Esophagus muscularis mucosa (tissue), 4 donors: ENCODE measurements at regions not wholly inside any gene's neighbourhood (a gene's known extent, or its start where the extent isn't known, plus 50 kb on each side); places are given as distances from the start of the nearest gene placed in this dataset.
A peak's percentile ranks its signal among the peaks of the same experiment; 100 is the strongest.

Experiments used
- DNase-seq: peaks from one replicate; pipeline ENCODE4 v3.0.0-alpha.2; 2017; ENCODE audit errors: extremely low spot score
- H3K27ac ChIP-seq, 4 donors: fragments of 200-600 bp; sonication (generic); replicated peaks in 1 of 4; 1 replicate in 3 of 4; 2 replicates in 1 of 4; pipeline ENCODE4 v1.5.1; 2016 to 2019; ENCODE audit warnings: mild to moderate bottlenecking in 1 of 4
- H3K27me3 ChIP-seq, 4 donors: fragments of 200-600 bp; sonication (generic); one replicate each; pipeline versions ENCODE4 v1.5.1 to v1.6.0; 2016 to 2019
- H3K36me3 ChIP-seq, 4 donors: fragments of 200-600 bp; sonication (generic); one replicate each; pipeline ENCODE4 v1.5.1; 2016 to 2019
- H3K4me1 ChIP-seq, 4 donors: fragments of 200-600 bp; sonication (generic); one replicate each; pipeline ENCODE4 v1.5.1; 2016 to 2019
- H3K4me3 ChIP-seq, 4 donors: fragments of 200-600 bp; sonication (generic); 1 replicate in 2 of 4; 2 replicates in 2 of 4; pipeline ENCODE4 v1.5.1; 2016 to 2019; ENCODE audit warnings: mild to moderate bottlenecking in 4 of 4, moderate library complexity in 1 of 4
- H3K9me3 ChIP-seq, 4 donors: fragments of 200-600 bp; sonication (generic); 1 replicate in 3 of 4; 2 replicates in 1 of 4; pipeline ENCODE4 v1.5.1; 2016 to 2019
- CTCF ChIP-seq, 3 experiments: fragments of 200-600 bp in 2 of 3; fragments of 450-650 bp in 1 of 3; sonication (generic) in 2 of 3; IDR thresholded peaks; one replicate each; pipeline ENCODE4 v1.5.1; 2017 to 2019; ENCODE audit warnings: antibody characterized with exemption in 3 of 3, mild to moderate bottlenecking in 2 of 3, moderate library complexity in 1 of 3
- EP300 ChIP-seq: sonication (generic); formaldehyde crosslinking; IDR thresholded peaks from one replicate; pipeline ENCODE4 v1.6.1; 2017; ENCODE audit warnings: antibody characterized with exemption
- POLR2A ChIP-seq: fragments of 450-650 bp; IDR thresholded peaks from one replicate; pipeline ENCODE4 v1.6.1; 2017; ENCODE audit warnings: antibody characterized with exemption, moderate library complexity, mild to moderate bottlenecking, low read depth
- POLR2AphosphoS5 ChIP-seq, 2 donors: sonication (generic); formaldehyde crosslinking; IDR thresholded peaks; one replicate each; pipeline ENCODE4 v1.6.1; 2017; ENCODE audit warnings: antibody characterized with exemption in 2 of 2
- WGBS: methylation state at CpG from one replicate; pipeline ENCODE4 v1.1.5; 2018; 5-methylcytosine and 5-hydroxymethylcytosine counted together
- intact Hi-C: fragments of 100-400 bp; cut with DNase I; formaldehyde crosslinking; loops from one replicate; pipeline ENCODE4 v1.15.1; 2023

- TF ChIP-seq CTCF (IDR thresholded peaks at IDR 0.05) (no peak), EP300 (no peak), POLR2AphosphoS5 (IDR thresholded peaks at IDR 0.05) (no peak), POLR2A (no peak)
- Histone ChIP-seq H3K4me1 (peaks cover 0 to 11% (median 7%) of the 10 kb centered on the region in 4 donors), H3K4me3 (no peak overlapping the region), H3K9me3 (peaks cover 0 to 8% (median 4%) of the 10 kb centered on the region in 4 donors), H3K27me3 (no peaks in the 10 kb centered on the region), H3K27ac (no peak overlapping the region), H3K36me3 (no peaks in the 10 kb centered on the region)
- intact Hi-C loops = no loop called here
- no peak for DNase-seq
Observed at GRCh38 chr6:167742719-167743303, 83.9 kb upstream of the AFDN start.

- TF ChIP-seq EP300 = no peak
- TF ChIP-seq POLR2A = no peak
- TF ChIP-seq CTCF (IDR thresholded peaks at IDR 0.05) = no peak
- TF ChIP-seq POLR2AphosphoS5 (IDR thresholded peaks at IDR 0.05) = no peak
- Histone ChIP-seq H3K36me3 (no peaks in the 10 kb centered on the region), H3K4me3 (no peak overlapping the region), H3K4me1 (peaks cover 0 to 20% (median 7%) of the 10 kb centered on the region in 4 donors), H3K9me3 (peaks cover 0 to 8% (median 4%) of the 10 kb centered on the region in 4 donors), H3K27ac (peak overlapping the region in 1 of 4 donors; percentile 15), H3K27me3 (peaks cover 0 to 4% (median 0%) of the 10 kb centered on the region in 4 donors)
- no peak for DNase-seq
- WGBS = 72% methylated on average over 16 of the region's 16 CpGs
- intact Hi-C loops = no loop called here
Observed at GRCh38 chr6:167744681-167745669, 81.7 kb upstream of the AFDN start.

GRCh38 chr6:167745670-167746389 is 80.9 kb upstream of the AFDN start:
- peak overlapping the region in 2 of 4 donors; percentile 1 to 43 for H3K27ac ChIP-seq
- 77% methylated on average over 14 of the region's 19 CpGs for WGBS
- no peak for TF ChIP-seq CTCF (IDR thresholded peaks at IDR 0.05)
- TF ChIP-seq POLR2AphosphoS5 (IDR thresholded peaks at IDR 0.05) = no peak
- TF ChIP-seq EP300 = no peak
- TF ChIP-seq POLR2A = no peak
- H3K36me3 ChIP-seq = no peaks in the 10 kb centered on the region
- DNase-seq = no peak
- no peak overlapping the region for H3K4me3 ChIP-seq
- H3K9me3 ChIP-seq = peaks cover 0 to 8% (median 4%) of the 10 kb centered on the region in 4 donors
- H3K27me3 ChIP-seq = peaks cover 0 to 4% (median 0%) of the 10 kb centered on the region in 4 donors
- intact Hi-C loops = no loop called here
- peaks cover 2 to 25% (median 10%) of the 10 kb centered on the region in 4 donors for H3K4me1 ChIP-seq

GRCh38 chr6:167746390-167746907 is 80.3 kb upstream of the AFDN start:
- no peak for DNase-seq
- 90% methylated on average over 16 of the region's 17 CpGs for WGBS
- intact Hi-C loops = no loop called here

More at GRCh38 chr6:167746390-167746907, 80.3 kb upstream of the AFDN start:
- TF ChIP-seq EP300 = no peak
- no peak for TF ChIP-seq CTCF (IDR thresholded peaks at IDR 0.05)
- peaks cover 0 to 4% (median 0%) of the 10 kb centered on the region in 4 donors for H3K27me3 ChIP-seq
- H3K9me3 ChIP-seq = peaks cover 0 to 8% (median 4%) of the 10 kb centered on the region in 4 donors
- H3K4me3 ChIP-seq = no peak overlapping the region
- H3K4me1 ChIP-seq = peaks cover 8 to 31% (median 16%) of the 10 kb centered on the region in 4 donors
- no peaks in the 10 kb centered on the region for H3K36me3 ChIP-seq
- peak overlapping the region in 3 of 4 donors; percentile 1 to 43 (median 10) for H3K27ac ChIP-seq
